ENCODE measurements at regions not wholly inside any gene's neighbourhood (a gene's known extent, or its start where the extent isn't known, plus 50 kb on each side); places are given as distances from the start of the nearest gene placed in this dataset.
"Not testable (repeated sequence)": the region's sequence is repeated elsewhere in the genome, so short reads cannot be mapped to it uniquely, and the experiment has no call there.

- no peak for DNase-seq (ENCODE audit: low spot score)
These were observed 471.2 kb downstream of the MFSD1 start for GRCh38 chr3:159273070-159273469.

- peak; percentile 41 for DNase-seq (ENCODE audit: low spot score)
These were observed 471.8 kb downstream of the MFSD1 start for GRCh38 chr3:159273608-159274007.

DNA sequence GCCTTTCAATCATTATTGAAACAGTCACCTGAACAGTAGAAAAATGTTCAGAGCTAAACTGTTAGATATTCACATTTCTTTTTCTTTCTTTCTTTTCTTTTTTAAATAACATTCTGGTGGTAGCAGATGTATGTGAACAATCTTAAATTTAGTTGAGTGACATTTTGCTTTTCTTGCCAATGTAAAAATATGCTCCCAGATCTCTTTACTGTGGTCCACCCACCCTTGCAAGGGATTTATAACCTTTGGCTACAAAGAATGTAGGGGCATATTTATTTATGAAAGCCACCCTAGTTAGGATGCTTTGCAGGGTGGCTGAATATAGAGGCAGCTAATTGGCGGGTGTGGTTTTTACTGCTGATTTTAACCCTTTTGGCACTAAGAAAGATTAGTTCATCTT is 473.9 kb downstream of the MFSD1 start:
- DNase-seq (ENCODE audit: low spot score), result no peak

GRCh38 chr3:159277814-159278213 is 476.0 kb downstream of the MFSD1 start:
- no peak for DNase-seq (ENCODE audit: low spot score)

- no peak for DNase-seq (ENCODE audit: low spot score)
These were observed 478.7 kb downstream of the MFSD1 start for GRCh38 chr3:159280386-159281191.

GRCh38 chr3:159293493-159293892 is 491.6 kb downstream of the MFSD1 start:
- DNase-seq (ENCODE audit: low spot score), result no peak

- no peak for DNase-seq (ENCODE audit: low spot score)
These were observed 500.1 kb downstream of the MFSD1 start for GRCh38 chr3:159301961-159302360.

DNA sequence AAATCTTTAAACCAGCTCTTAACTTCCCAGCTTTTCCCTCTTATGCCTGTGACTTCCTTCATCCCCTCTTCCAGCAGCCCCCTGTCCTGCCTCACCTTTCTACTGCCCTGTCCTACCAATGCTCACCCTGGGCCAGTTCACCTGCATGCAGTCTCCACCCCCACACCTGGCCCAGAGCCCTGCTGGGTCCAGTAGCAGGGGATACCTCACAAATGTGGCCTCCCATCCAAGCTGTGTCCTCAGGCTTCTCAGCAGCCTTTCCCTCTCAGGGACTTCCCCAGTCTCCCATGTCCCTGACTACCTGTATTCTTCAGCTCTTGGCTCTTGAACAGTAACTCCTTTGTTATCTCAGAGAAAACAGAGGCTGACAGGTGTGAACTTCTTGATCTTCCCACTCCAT is 503.2 kb downstream of the MFSD1 start:
- DNase-seq (ENCODE audit: low spot score), result no peak

GRCh38 chr3:159316706-159317105 is 514.9 kb downstream of the MFSD1 start:
- not testable (repeated sequence) for DNase-seq (ENCODE audit: low spot score)

DNA sequence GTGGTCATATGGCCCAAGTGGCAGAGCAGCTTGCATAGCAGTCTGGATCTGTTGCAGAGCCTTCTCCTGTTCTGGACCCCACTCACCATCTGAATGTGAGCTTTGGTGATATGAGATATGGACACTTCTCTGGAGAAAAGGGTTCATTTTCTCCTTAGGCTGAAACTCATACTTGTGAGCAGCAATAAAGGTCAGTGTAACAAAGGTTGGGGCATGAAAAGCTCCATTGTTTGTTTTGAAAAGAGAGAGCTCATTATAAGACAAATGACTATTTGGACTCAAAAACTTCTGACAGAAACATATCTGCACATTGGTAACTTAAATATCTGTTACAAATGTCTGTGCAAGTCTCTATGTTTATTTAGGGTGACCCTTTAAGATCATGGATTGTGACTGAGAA is 517.3 kb downstream of the MFSD1 start:
- no peak for DNase-seq (ENCODE audit: low spot score)

- peak; percentile 49 for DNase-seq (ENCODE audit: low spot score)
These were observed 520.6 kb downstream of the MFSD1 start for GRCh38 chr3:159322322-159322939.

DNA sequence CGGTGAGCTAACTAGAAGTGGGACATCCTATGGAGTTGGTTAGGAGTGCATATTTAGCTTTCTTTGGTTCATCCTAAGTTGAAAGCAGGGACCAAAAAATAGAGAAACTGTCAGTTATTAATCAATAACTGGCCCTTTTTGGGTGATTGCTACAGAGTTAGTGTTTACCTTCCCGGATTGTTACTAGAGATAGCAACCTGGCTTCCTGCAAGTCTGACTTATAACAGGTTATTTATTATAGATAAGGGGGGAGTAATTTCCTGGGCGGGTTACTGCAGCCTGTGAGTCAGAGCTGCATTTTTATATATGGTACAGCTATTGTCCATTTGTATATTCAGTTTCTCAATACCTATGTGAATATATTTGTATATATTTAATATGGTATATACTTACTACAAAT is 522.0 kb downstream of the MFSD1 start:
- no peak for DNase-seq (ENCODE audit: low spot score)

- no peak for DNase-seq (ENCODE audit: low spot score)
These were observed 525.1 kb downstream of the MFSD1 start for GRCh38 chr3:159326998-159327397.

DNA sequence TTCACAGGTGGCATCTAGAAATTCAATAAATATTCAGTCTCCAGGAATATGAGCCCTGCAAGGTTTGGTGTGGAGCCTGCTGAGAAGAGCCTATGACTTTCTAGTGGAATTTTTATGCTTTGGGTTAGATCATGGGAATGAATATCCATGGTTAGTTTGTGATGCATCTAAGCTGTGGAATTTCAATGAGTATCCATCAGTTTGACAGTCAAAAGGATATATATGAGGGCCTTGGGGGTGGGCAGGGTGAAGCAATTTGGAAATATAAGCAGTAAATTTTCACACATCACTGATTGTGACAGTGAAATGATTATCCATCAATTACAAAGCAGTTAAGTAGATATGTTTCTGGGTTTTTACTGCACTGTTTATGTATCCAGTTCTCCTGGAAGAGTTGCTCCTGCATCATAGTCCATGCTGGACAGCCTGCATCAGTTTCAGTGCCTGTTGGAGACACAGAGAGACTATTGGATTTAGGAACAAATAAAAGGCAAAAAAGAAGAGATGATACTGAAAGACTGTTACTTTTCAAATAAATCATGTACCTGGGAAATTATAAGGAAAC is 530.8 kb downstream of the MFSD1 start:
- no peak for DNase-seq (ENCODE audit: low spot score)

DNA sequence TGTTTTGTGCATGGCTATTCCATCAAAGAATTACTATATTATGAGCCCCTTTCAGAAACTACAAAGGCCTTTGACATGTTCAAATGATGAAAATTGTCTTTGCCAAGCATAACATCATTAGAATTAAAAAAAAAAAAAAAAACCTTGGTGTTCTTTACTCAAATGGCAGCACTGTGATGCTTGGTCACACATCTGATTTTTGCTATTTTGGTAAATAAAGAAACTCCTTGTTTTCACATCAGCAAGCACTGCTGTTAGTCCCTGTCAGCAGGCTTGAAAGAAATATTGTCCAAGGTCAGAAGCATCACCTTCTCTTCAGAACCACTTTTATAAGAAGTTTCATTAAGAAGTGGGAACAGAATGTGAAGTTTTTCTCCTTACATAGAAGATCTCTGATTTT is 537.3 kb downstream of the MFSD1 start:
- no peak for DNase-seq (ENCODE audit: low spot score)

DNA sequence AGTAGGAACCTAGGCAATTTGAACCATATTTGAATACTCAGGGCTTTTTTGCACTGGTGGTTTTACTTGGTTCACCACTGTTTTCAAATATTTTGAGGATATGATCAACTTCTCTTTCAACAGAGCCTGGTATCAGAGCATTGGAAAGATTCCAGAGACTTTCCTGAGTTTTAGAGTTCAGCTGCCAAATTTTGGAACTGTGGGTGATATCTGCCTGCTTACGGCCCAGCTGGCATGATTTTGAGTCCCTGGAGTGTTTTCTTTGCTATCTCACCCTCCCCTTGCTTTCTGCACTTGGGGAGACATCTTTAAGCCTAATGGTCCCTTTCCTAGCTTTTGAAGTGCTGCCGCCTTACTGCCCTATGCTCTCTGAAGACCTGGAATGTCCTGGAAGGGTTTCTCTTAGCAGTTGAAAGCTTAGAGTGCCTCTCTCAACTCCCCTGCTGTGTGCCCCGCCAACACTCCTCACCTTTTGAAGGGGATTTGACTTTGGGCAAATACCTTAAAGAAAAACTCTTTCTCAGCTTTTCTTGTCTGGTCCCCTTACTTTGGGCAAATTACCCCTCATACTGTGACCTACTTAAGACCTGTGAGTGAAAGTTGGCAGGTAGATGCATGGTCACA is 539.1 kb downstream of the MFSD1 start:
- DNase-seq (ENCODE audit: low spot score), result no peak

GRCh38 chr3:159346271-159346903 is 544.5 kb downstream of the MFSD1 start:
- no peak for DNase-seq (ENCODE audit: low spot score)

DNA sequence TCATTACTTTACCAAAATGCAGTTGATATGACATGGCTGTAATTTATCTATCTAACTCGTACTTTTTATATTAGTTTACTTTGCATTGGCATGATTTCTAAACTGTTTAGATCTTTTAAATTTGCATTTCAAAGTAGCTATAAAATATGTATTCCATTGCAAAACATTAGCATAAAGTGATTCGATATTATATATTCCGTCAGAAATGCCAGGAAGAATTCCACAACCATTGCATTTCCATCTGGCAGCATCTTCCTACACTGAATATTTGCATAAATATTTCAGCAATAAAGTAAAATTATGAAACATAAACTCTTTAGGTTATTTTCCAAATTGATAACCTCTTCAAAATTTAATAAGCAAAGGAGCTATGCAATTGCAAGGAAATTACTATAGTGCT is 546.6 kb downstream of the MFSD1 start:
- no peak for DNase-seq (ENCODE audit: low spot score)

DNA sequence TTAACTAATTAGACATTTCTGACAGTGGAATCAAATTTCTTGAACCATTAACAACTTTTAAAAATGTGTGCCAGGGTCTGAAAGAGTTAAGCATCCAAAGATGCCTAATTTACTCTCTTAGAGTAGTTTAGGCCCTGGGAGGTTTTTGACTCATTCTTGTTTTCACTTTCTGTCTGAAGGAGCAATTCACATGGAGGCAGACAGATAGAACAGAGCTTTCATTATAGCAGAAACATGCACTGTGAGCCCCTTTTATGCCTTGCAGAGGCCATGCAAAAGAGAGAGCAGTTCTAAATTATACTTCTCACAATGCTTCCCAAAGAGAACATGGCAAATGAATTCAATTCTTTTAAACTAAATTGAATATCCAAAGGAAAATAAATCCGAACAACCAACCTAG is 554.8 kb downstream of the MFSD1 start:
- no peak for DNase-seq (ENCODE audit: low spot score)

DNA sequence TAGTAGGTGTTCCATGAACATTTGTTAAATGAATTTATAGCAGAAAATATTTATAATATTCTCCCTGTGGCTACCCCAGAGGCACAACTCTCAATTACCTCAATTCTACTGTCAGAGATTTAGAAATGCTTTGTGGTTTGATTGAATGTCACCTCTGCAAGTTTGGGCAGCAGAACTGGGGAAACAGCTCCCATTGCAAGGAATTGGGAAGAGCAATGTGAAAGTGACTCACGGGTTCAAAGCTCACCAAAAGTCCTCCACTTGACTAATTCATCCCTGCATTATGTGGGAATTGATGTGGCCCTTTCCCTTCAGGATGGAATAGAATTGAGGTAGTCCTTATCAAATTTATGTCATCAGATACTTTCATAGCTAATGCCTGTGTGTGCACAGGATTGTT is 562.7 kb downstream of the MFSD1 start:
- no peak for DNase-seq (ENCODE audit: low spot score)

- no peak for DNase-seq (ENCODE audit: low spot score)
These were observed 564.6 kb downstream of the MFSD1 start for GRCh38 chr3:159366476-159366875.

- DNase-seq (ENCODE audit: low spot score), result no peak
These were observed 570.1 kb downstream of the MFSD1 start for GRCh38 chr3:159371961-159372360.

Data from AG08395 (cell line).